GM21619 (cell line): ENCODE measurements at regions not wholly inside any gene's neighbourhood (a gene's known extent, or its start where the extent isn't known, plus 50 kb on each side); places are given as distances from the start of the nearest gene placed in this dataset.
A peak's percentile ranks its signal among the peaks of the same experiment; 100 is the strongest.
"Not testable (repeated sequence)": the region's sequence is repeated elsewhere in the genome, so short reads cannot be mapped to it uniquely, and the experiment has no call there.

Source experiments
- ATAC-seq: cut with Tn5 transposase; IDR thresholded peaks from one replicate; pipeline ENCODE4 v1.9.1; 2021; ENCODE audit not compliant: unreplicated experiment

GRCh38 chr6:4224067-4224978 lies 88.9 kb upstream of the ECI2 start:
- ATAC-seq: no peak

DNA sequence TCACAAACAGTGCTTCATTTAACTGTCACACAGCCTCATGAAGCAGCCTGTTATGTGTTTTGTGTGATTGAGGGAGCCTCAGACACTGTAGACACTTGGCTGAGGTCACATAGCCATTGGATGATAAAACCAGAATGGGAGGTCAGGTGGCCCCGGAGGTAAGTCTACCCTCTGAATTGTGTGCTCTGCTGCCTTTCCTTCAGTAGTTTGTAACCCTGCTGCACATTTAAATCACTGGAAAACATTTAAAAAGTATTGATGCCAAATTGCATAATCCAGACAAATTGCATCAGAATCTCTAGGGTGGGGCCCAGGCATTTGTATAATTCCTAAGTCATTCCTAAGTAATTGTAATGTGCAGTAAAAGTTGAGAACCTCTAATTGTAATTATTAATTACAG lies 85.2 kb upstream of the ECI2 start:
- no peak for ATAC-seq

- ATAC-seq: not testable (repeated sequence)
Measured at GRCh38 chr6:4218619-4219317, 83.4 kb upstream of the ECI2 start.

- no peak for ATAC-seq
Measured at GRCh38 chr6:4212588-4212987, 77.2 kb upstream of the ECI2 start.

- peak; percentile 78 for ATAC-seq
Measured at GRCh38 chr6:4210629-4211419, 75.4 kb upstream of the ECI2 start.

- no peak for ATAC-seq
Measured at GRCh38 chr6:4209196-4209595, 73.8 kb upstream of the ECI2 start.

- no peak for ATAC-seq
Measured at GRCh38 chr6:4208158-4208557, 72.8 kb upstream of the ECI2 start.

DNA sequence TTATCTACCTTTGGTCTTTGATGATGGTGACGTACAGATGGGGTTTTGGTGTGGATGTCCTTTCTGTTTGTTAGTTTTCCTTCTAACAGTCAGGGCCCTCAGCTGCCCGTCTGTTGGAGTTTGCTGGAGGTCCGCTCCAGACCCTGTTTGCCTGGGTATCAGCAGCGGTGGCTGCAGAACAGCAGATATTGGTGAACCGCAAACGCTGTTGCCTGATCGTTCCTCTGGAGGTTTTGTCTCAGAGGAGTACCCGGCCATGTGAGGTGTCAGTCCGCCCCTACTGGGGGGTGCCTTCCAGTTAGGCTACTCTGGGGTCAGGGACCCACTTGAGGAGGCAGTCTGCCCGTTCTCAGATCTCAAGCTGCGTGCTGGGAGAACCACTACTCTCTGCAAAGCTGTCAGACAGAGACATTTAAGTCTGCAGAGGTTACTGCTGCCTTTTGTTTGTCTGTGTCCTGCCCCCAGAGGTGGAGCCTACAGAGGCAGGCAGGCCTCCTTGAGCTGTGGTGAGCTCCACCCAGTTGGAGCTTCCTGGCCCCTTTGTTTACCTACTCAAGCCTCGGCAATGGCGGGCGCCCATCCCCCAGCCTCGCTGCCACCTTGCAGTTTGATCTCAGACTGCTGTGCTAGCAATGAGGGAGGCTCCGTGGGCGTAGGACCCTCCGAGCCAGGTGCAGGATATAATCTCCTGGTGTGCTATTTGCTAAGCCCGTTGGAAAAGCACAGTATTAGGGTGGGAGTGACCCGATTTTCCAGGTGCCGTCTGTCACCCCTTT lies 68.5 kb upstream of the ECI2 start:
- not testable (repeated sequence) for ATAC-seq

DNA sequence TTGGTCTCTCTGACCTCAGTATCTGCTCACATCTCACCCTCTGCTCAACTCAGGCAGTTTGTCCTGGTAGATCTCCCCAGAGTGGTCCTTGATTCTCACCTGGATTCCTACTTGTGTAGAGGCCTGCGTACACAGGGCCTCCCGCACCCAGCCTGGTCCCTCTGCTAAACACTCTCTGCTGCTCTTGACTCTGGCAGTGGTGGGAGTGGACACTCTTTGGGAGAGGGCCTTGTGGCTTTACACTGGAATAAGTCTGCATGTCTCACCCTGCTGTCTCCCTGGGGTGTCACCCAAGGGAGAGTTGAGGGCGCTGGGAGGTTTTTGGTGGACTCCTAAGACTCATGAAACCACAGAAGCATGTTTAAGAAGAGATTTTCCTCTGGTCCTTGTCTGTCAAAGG lies 57.3 kb upstream of the ECI2 start:
- ATAC-seq: no peak

GRCh38 chr6:4192173-4192572 lies 56.8 kb upstream of the ECI2 start:
- ATAC-seq: no peak

DNA sequence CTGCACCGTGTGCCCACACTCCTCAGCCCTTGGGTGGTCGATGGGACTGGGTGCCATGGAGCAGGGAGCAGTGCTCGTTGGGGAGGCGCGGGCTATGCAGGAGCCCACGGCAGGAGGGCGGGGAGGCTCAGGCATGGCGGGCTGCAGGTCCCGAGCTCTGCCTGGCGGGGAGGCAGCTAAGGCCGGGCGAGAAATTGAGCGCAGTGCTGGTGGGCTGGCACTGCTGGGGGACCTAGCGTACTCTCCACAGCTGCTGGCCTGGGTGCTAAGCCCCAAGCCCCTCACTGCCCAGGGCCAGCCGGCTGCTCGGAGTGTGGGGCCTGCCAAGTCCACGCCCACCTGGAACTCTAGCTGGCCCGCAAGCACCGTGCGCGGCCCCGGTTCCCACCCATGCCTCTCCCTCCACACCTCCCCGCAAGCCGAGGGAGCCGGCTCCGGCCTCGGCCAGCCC lies 55.9 kb upstream of the ECI2 start:
- ATAC-seq: no peak

- no peak for ATAC-seq
Measured at GRCh38 chr6:4189249-4189648, 53.9 kb upstream of the ECI2 start.

DNA sequence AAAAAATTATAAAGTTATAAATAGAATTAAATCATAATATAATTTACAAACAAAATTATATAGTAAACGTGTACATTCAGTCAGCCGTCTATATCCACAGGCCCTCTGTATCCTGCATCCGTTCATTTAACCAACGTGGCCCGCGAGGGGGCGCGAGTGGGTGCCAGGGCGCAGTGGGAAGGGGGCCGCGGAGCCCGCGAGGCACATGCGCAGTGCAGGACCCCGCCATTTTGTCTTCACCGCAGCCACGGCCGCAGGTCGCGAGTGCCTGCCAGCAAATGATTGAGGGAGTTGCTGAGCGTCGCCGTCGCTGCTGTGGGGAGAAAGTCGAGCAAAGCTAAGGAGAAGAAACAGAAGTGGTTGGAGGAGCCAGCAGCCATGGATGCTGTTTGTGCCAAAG lies 53.4 kb upstream of the ECI2 start:
- no peak for ATAC-seq

DNA sequence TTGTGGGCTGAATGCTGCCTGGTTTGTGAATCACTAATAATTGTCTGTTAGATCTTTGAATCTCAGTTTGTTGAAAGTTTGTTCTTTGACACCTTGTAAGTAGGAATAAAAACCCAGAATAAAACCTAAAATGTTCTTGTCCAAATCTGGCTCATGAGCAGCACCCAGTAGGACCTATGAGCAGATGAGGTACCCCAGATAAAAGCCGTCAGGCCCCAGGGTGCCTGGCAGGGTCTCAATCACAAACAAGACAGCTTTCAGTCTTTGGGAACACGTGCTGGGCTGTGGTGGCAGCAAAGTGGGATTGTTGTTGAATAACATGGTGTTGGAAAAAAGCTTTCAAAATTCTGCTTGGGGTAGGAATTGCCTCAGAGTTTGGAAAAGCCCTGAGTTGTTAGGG lies 52.1 kb upstream of the ECI2 start:
- ATAC-seq: no peak

DNA sequence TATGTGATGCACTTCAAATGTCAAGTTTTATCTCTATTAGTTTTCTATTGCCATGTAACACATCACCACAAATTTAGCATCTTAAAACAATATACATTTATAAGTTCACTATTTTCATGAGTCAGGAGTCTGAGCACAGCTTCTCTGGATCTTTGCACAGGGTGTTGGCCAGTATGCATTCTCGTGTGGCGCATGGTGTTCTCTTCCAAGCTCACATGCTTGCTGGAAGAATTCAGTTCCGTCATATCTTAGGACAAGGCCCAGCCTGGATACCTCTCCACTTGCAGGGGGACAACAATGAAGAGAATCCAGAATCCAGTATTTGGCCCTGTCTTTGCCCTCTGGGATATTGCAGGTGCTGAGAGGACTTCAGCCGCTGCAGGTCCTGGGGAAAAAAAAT lies 51.0 kb upstream of the ECI2 start:
- no peak for ATAC-seq

DNA sequence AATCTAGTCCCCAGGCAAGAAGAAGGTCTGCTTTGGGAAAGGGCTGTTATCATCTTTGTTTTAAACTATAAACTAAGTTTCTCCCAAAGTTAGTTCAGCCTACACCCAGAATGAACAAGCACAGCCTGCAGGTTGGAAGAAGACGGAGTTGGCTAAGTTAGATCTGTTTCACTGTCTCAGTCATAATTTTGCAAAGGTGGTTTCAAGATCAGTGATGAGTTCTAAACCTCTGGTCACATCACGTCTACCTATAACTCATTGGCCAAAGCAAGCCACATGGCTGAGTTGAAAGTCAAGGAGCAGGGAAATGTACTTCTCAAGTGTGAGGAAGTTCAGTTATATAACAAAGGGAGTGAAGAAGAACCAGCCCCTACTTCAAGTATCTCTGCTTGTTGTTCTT lies 50.5 kb upstream of the ECI2 start:
- no peak for ATAC-seq

DNA sequence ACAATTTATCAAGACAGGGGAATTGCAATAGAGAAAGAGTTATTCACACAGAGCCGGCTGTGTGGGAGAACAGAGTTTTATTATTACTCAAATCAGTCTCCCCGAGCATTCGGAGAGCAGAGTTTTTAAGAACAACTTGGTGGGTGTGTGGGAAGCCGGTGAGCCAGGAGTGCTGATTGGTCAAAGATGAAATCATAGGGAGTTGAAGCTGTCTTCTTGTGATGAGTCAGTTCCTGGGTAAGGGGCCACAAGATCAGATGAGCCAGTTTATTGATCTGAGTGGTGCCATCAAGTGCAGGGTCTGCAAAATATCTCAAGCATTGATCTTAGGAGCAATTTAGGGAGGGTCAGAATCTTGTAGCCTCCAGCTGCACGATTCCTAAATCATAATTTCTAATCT lies 50.0 kb upstream of the ECI2 start:
- ATAC-seq: no peak
